ENCODE measurements at regions not wholly inside any gene's neighbourhood (a gene's known extent, or its start where the extent isn't known, plus 50 kb on each side); places are given as distances from the start of the nearest gene placed in this dataset.

DNA sequence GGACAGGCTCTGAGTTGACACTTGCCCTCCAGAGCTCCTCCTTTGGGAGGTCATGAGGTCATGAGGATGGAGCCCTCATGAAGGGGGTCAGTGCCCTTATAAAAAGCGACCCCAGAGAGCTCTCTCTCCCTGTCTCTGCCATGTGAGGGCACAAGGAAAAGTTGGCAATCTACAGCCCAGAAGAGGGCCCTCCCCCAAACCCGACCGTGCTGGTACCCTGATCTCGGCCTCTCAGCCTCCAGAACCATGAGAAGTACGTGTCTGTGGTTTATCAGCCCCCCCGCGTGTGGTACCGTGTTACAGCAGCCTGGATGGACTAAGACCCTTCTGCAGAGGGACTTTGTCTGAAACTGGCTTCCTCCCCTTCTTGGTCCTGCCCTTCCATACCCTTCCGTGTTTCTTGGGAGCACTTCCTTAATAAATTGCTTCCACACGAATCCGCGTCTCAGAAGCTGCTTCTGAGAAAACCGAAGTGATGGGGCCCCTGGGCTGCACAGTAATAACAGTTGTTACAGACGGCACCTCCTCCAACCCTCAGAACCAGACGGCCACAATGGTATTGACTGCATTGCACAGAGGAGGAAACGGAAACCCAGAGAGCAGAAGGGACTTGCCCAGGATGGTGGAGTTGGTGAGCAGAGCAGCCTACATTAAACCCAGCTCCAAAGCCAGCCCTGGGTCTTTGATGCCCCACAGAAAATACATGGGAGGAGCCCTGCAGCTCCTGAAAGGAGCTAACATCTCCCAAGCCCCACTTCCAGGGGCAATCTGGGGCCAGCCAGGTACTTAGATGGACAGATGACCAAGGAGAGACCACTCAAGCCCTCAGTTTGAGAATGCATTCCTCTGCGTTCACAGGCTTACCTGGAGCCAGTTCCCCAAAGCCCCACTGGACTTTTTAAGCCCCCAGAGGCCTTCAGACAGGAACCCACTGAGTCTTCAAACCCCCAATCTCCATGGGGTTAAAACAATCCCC lies 242.7 kb downstream of the BCOR start:
- H3K4me3 ChIP-seq (ENCODE audit: low read depth, low read length): no peak overlapping the region
- in situ Hi-C loops (cut with HindIII; ENCODE audit: low sequenced_read_pairs): no loop called here
- no peak for DNase-seq (ENCODE audit: low read depth)
- no peak for TF ChIP-seq CTCF (IDR thresholded peaks at IDR 0.05; ENCODE audit: low read depth, low read length, missing control alignments)

- in situ Hi-C loops (cut with HindIII; ENCODE audit: low sequenced_read_pairs): no loop called here
- TF ChIP-seq CTCF (IDR thresholded peaks at IDR 0.05; ENCODE audit: low read depth, low read length, missing control alignments): no peak
- DNase-seq (ENCODE audit: low read depth): no peak
- no peak overlapping the region for H3K4me3 ChIP-seq (ENCODE audit: low read depth, low read length)
These were observed 242.0 kb downstream of the BCOR start for GRCh38 chrX:39855748-39856129.

DNA sequence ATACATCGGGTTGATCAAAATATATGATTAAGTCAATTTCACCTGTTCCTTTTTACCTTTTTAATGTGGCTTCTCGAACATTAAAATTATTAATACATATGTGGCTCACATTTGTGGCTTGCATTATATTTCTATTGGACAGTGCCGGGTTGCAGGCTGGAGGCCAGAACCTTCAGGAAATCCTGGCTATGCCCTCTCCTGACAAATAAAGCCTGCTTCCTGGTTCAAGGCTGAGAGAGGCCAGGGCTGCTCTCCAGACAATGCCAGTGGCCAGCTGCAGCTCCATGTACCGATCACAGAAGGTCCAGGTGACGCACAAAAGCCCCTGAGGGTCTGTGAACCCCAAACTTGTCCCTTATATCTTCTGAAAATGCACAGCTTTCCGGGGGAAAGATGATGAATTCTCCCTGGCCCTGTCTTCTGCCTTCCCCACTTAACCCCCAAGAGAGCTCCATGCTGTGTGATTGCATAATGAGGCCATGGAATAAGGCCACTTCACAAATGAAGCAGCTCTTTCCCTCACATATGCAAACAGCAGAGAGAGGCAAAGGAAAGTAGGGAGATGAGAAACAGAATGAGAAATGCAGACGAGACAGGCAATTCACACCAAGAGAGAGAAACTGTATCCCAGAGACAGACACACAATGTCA lies 241.2 kb downstream of the BCOR start:
- H3K4me3 ChIP-seq (ENCODE audit: low read depth, low read length): no peak overlapping the region
- in situ Hi-C loops (cut with HindIII; ENCODE audit: low sequenced_read_pairs): no loop called here
- DNase-seq (ENCODE audit: low read depth): no peak
- no peak for TF ChIP-seq CTCF (IDR thresholded peaks at IDR 0.05; ENCODE audit: low read depth, low read length, missing control alignments)

DNA sequence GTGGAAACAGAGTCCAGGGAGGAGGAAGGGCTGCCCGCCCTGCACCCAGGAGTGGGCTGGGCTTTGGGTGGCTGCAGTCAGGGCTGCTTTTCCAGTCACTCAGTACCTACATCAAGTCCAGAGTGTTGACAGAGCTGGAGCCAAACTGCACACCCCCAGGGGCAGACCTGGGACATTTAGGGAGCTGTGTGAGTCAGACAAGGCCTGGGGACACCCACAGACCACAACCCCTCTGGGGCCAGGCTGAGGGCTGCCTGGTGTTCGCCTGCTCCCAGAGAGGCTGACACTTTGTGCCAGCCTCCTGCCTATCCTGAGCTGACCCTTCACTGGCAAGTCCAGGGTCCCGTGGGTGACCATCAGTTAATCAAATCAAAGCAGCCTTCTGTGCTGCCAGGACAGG lies 240.0 kb downstream of the BCOR start:
- no peak for TF ChIP-seq CTCF (IDR thresholded peaks at IDR 0.05; ENCODE audit: low read depth, low read length, missing control alignments)
- DNase-seq (ENCODE audit: low read depth): no peak
- in situ Hi-C loops (cut with HindIII; ENCODE audit: low sequenced_read_pairs): no loop called here
- H3K4me3 ChIP-seq (ENCODE audit: low read depth, low read length): no peak overlapping the region

GRCh38 chrX:39859991-39860861 lies 237.5 kb downstream of the BCOR start:
- no peak overlapping the region for H3K4me3 ChIP-seq (ENCODE audit: low read depth, low read length)
- DNase-seq (ENCODE audit: low read depth): no peak
- in situ Hi-C loops (cut with HindIII; ENCODE audit: low sequenced_read_pairs): no loop called here
- no peak for TF ChIP-seq CTCF (IDR thresholded peaks at IDR 0.05; ENCODE audit: low read depth, low read length, missing control alignments)

GRCh38 chrX:39862963-39863362 lies 234.8 kb downstream of the BCOR start:
- in situ Hi-C loops (cut with HindIII; ENCODE audit: low sequenced_read_pairs): no loop called here
- TF ChIP-seq CTCF (IDR thresholded peaks at IDR 0.05; ENCODE audit: low read depth, low read length, missing control alignments): no peak
- DNase-seq (ENCODE audit: low read depth): no peak
- no peak overlapping the region for H3K4me3 ChIP-seq (ENCODE audit: low read depth, low read length)
